GM12872 (cell line): ENCODE measurements at regions not wholly inside any gene's neighbourhood (a gene's known extent, or its start where the extent isn't known, plus 50 kb on each side); places are given as distances from the start of the nearest gene placed in this dataset.

ENCODE experiments used
- CTCF ChIP-seq: IDR thresholded peaks from 3 replicates; pipeline ENCODE4 v1.5.1; 2011; ENCODE audit warnings: low read depth, mild to moderate bottlenecking, low read length, moderate library complexity; ENCODE audit not compliant: insufficient read depth

DNA sequence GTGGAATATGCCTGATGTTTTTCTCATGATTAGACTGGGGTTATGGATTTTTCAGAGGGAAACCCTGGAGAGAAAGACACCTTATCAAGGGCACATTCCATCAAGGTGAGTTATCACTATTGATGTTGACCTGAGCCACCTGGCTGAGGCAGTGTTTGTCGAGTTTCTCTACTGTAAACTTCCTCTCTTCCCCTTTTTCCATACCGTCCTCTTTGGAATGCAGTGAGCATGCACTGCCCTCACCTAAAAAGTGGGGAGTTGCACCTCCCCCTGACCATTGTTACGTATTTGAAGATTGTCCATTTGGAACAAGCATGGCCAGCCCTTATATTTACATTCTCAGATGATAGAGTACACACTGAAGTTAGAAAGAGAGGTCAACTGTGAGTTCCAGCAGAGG, 53.9 kb upstream of the PWP1 start:
- no peak for TF ChIP-seq CTCF

- TF ChIP-seq CTCF = no peak
Measured at GRCh38 chr12:107632246-107632645, 53.4 kb upstream of the PWP1 start.

GRCh38 chr12:107634530-107634929, 51.1 kb upstream of the PWP1 start:
- no peak for TF ChIP-seq CTCF

DNA sequence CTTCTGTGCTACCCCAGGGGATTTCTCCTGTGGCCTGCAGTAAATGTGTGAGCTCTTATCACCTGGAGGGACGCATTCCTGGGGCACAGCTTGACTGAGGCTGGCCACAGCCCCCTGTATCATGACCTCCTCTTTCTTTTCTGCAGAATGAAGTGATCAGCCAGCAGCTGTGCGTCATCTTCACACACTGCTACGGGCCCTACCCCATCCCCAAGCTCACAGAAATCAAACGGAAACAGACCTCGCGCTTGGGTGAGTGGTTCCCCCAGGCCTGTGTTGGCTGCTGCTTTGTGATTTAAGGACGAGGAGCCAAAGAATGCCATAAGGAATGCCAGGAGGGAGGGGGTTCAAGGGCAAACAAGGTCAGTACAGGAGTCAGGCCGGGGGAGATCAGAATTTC, 50.5 kb upstream of the PWP1 start:
- no peak for TF ChIP-seq CTCF
